IMR-90 (cell line): ENCODE measurements at regions not wholly inside any gene's neighbourhood (a gene's known extent, or its start where the extent isn't known, plus 50 kb on each side); places are given as distances from the start of the nearest gene placed in this dataset.

Experiments
- ATAC-seq: fragments of 200-7000 bp; cut with Tn5 transposase; 2 replicates; pipeline ENCODE4 v1.9.1; 2020; ENCODE audit warnings: low read depth, mild to moderate bottlenecking, moderate library complexity
- BruUV-seq: library from RNA; stranded (reverse); fragments of 400-500 nt; replicated peaks from 2 replicates; lab custom pipeline; 2021; lab: Mats Ljungman, UMichigan
- CTCF ChIA-PET: fragments of 300-600 bp; formaldehyde crosslinking; extraction: SDS; loops from one replicate; lab custom pipeline; 2021; ENCODE audit warnings: antibody characterized with exemption; lab: Yijun Ruan, JAX
- POLR2A ChIA-PET: fragments of 300-600 bp; sonication (Branson Sonifier 250); formaldehyde crosslinking; loops from one replicate; lab custom pipeline; 2022; ENCODE audit warnings: antibody characterized with exemption; ENCODE audit not compliant: unreplicated experiment; lab: Charles Lee
- DNase-seq: peaks from one replicate; pipeline ENCODE4 v3.0.0; 2013
- H2AFZ ChIP-seq: replicated peaks from 2 replicates; pipeline ENCODE3; 2013; ENCODE audit warnings: low read length, mild to moderate bottlenecking; ENCODE audit not compliant: poor library complexity
- H2AK5ac ChIP-seq: 2 replicates; pipeline ENCODE4 v1.6.1; 2013; ENCODE audit warnings: low read depth, low read length, inconsistent platforms
- H2AK9ac ChIP-seq: replicated peaks from 2 replicates; pipeline ENCODE3; 2013; ENCODE audit warnings: mild to moderate bottlenecking, low read depth, low read length, moderate library complexity; ENCODE audit not compliant: poor library complexity
- H2BK120ac ChIP-seq: 2 replicates; pipeline ENCODE4 v1.6.1; 2013; ENCODE audit warnings: low read depth, low read length, inconsistent platforms
- H2BK15ac ChIP-seq: 3 replicates; pipeline ENCODE4 v1.6.1; 2013; ENCODE audit warnings: low read depth, low read length, inconsistent platforms
- H2BK20ac ChIP-seq: 2 replicates; pipeline ENCODE4 v1.6.1; 2013; ENCODE audit warnings: low read depth, mild to moderate bottlenecking, inconsistent platforms, low read length, moderate library complexity
- H2BK5ac ChIP-seq: 2 replicates; pipeline ENCODE4 v1.6.1; 2013; ENCODE audit warnings: mild to moderate bottlenecking, low read depth, low read length, inconsistent platforms; ENCODE audit not compliant: poor library complexity, severe bottlenecking
- H3K14ac ChIP-seq: replicated peaks from 2 replicates; pipeline ENCODE4 v1.6.1; 2013; ENCODE audit warnings: low read depth, low read length, inconsistent platforms
- H3K18ac ChIP-seq: 2 replicates; pipeline ENCODE4 v1.6.1; 2013; ENCODE audit warnings: low read depth, low read length, control low read depth
- H3K23ac ChIP-seq: 2 replicates; pipeline ENCODE4 v1.6.1; 2013; ENCODE audit warnings: low read depth, low read length, inconsistent platforms
- H3K27ac ChIP-seq: 2 replicates; pipeline ENCODE4 v1.5.1; 2013; ENCODE audit warnings: mild to moderate bottlenecking, control low read depth, low read length; ENCODE audit not compliant: insufficient read depth
- H3K27me3 ChIP-seq: 2 replicates; pipeline ENCODE4 v1.6.1; 2013; ENCODE audit warnings: low read length; ENCODE audit not compliant: control insufficient read depth, insufficient read depth
- H3K36me3 ChIP-seq: 2 replicates; pipeline ENCODE4 v1.6.1; 2013; ENCODE audit warnings: low read length, mixed read lengths; ENCODE audit not compliant: control insufficient read depth, insufficient read depth
- H3K4ac ChIP-seq: 2 replicates; pipeline ENCODE4 v1.6.1; 2013; ENCODE audit warnings: low read depth, low read length, inconsistent platforms
- H3K4me1 ChIP-seq: 2 replicates; pipeline ENCODE4 v1.6.1; 2013; ENCODE audit warnings: low read length, mixed read lengths; ENCODE audit not compliant: control insufficient read depth, insufficient read depth
- H3K4me2 ChIP-seq: 2 replicates; pipeline ENCODE4 v1.6.1; 2013; ENCODE audit warnings: low read depth, mild to moderate bottlenecking, control low read depth, low read length, moderate library complexity
- H3K4me3 ChIP-seq: 2 replicates; pipeline ENCODE4 v1.5.1; 2013; ENCODE audit warnings: low read depth, mild to moderate bottlenecking, control low read depth, low read length, moderate library complexity; ENCODE audit not compliant: insufficient read depth
- H3K56ac ChIP-seq: 2 replicates; pipeline ENCODE4 v1.6.1; 2013; ENCODE audit warnings: low read length, inconsistent platforms; ENCODE audit not compliant: insufficient read depth; ENCODE audit errors: extremely low read depth
- H3K79me1 ChIP-seq, 2 experiments: 2 replicates each; pipeline ENCODE4 v1.6.1; 2013; ENCODE audit warnings: low read length in 2 of 2, inconsistent platforms in 1 of 2, low read depth in 1 of 2
- H3K9ac ChIP-seq: 2 replicates; pipeline ENCODE4 v1.6.1; 2013; ENCODE audit warnings: low read depth, low read length, control low read depth
- H3K9me1 ChIP-seq: 2 replicates; pipeline ENCODE4 v1.6.1; 2013; ENCODE audit warnings: low read length, inconsistent platforms; ENCODE audit not compliant: insufficient read depth
- H3K9me3 ChIP-seq: 2 replicates; pipeline ENCODE4 v1.6.1; 2013; ENCODE audit warnings: low read length; ENCODE audit not compliant: control insufficient read depth, insufficient read depth
- H4K20me1 ChIP-seq: 2 replicates; pipeline ENCODE4 v1.6.1; 2013; ENCODE audit warnings: low read length, inconsistent platforms; ENCODE audit not compliant: insufficient read depth
- H4K5ac ChIP-seq: 2 replicates; pipeline ENCODE4 v1.6.1; 2013; ENCODE audit warnings: mild to moderate bottlenecking, low read depth, low read length, control low read depth
- H4K8ac ChIP-seq, 2 experiments: 2 replicates each; pipeline ENCODE4 v1.6.1; 2013; ENCODE audit warnings: low read depth in 2 of 2, low read length in 2 of 2, control low read depth in 1 of 2, inconsistent platforms in 1 of 2
- H4K91ac ChIP-seq: 2 replicates; pipeline ENCODE4 v1.6.1; 2013; ENCODE audit warnings: low read depth, low read length, inconsistent platforms; ENCODE audit not compliant: insufficient read depth
- BHLHE40 ChIP-seq: fragments of 150-350 bp; IDR thresholded peaks from 2 replicates; pipeline ENCODE4 v1.6.1; 2016; ENCODE audit warnings: mild to moderate bottlenecking, low read depth, low read length
- CEBPB ChIP-seq: IDR thresholded peaks from 2 replicates; pipeline ENCODE4 v1.6.1; 2012; ENCODE audit warnings: low read depth, low read length, improper control_type of control experiment
- CHD1 ChIP-seq: IDR thresholded peaks from 2 replicates; pipeline ENCODE4 v1.6.1; 2012; ENCODE audit warnings: low read depth, low read length, improper control_type of control experiment
- FOS ChIP-seq: fragments of 150-350 bp; IDR thresholded peaks from 2 replicates; pipeline ENCODE4 v1.6.1; 2016; ENCODE audit warnings: low read depth, low read length
- MAFK ChIP-seq: IDR thresholded peaks from 2 replicates; pipeline ENCODE4 v1.6.1; 2012; ENCODE audit warnings: low read depth, low read length, improper control_type of control experiment
- MAZ ChIP-seq: IDR thresholded peaks from 2 replicates; pipeline ENCODE4 v1.6.1; 2012; ENCODE audit warnings: low read depth, mild to moderate bottlenecking, low read length, improper control_type of control experiment, moderate library complexity, borderline replicate concordance
- MXI1 ChIP-seq: IDR thresholded peaks from 2 replicates; pipeline ENCODE4 v1.6.1; 2012; ENCODE audit warnings: low read depth, mild to moderate bottlenecking, low read length, moderate library complexity, borderline replicate concordance
- NFE2L2 ChIP-seq: fragments of 150-350 bp; IDR thresholded peaks from 2 replicates; pipeline ENCODE4 v1.6.1; 2016; ENCODE audit warnings: low read depth, mild to moderate bottlenecking, low read length
- POLR2A ChIP-seq: IDR thresholded peaks from 2 replicates; pipeline ENCODE4 v1.6.1; 2012; ENCODE audit warnings: mild to moderate bottlenecking, low read depth, low read length
- RAD21 ChIP-seq: IDR thresholded peaks from 2 replicates; pipeline ENCODE4 v1.6.1; 2012; ENCODE audit warnings: low read length, improper control_type of control experiment
- RCOR1 ChIP-seq: IDR thresholded peaks from 2 replicates; pipeline ENCODE4 v1.6.1; 2012; ENCODE audit warnings: mild to moderate bottlenecking, low read length, improper control_type of control experiment; ENCODE audit not compliant: insufficient replicate concordance
- RFX5 ChIP-seq: IDR thresholded peaks from 2 replicates; pipeline ENCODE4 v1.8.0; 2012; ENCODE audit warnings: low read depth, mild to moderate bottlenecking, low read length, moderate library complexity
- SMC3 ChIP-seq: fragments of 150-350 bp; IDR thresholded peaks from 2 replicates; pipeline ENCODE4 v1.6.1; 2016; ENCODE audit warnings: low read depth, mild to moderate bottlenecking, antibody characterized with exemption, low read length, moderate library complexity
- WGBS, 2 experiments: methylation state at CpG; one replicate each; pipeline versions ENCODE4 v1.1.5 to v1.1.7; 2013; ENCODE audit warnings: missing lambda C conversion rate in 2 of 2; ENCODE audit not compliant: insufficient read length in 1 of 2; ENCODE audit errors: extremely low coverage in 2 of 2; 5-methylcytosine and 5-hydroxymethylcytosine counted together
- dilution Hi-C: fragments of 300-500 bp; cut with HindIII; formaldehyde crosslinking; loops from one replicate; pipeline ENCODE4 v1.14.3; 2018; ENCODE audit warnings: low sequenced_read_pairs; ENCODE audit not compliant: unreplicated experiment
- in situ Hi-C: fragments of 300-500 bp; cut with MboI; formaldehyde crosslinking; loops from 3 replicates; pipeline ENCODE4 v1.14.3; 2019; ENCODE audit warnings: low sequenced_read_pairs, inconsistent platforms, mixed read lengths
- intact Hi-C: fragments of 100-400 bp; cut with micrococcal nuclease; formaldehyde crosslinking; loops from 2 replicates; pipeline ENCODE4 v1.10.0; 2022
- TF ChIP-seq, protein P1 (sequence below): conservative IDR thresholded peaks from 2 replicates; pipeline ENCODE4 v1.5.1; 2012; ENCODE audit warnings: mild to moderate bottlenecking, low read depth, low read length, improper control_type of control experiment
- TF ChIP-seq, protein P2 (sequence below): fragments of 150-350 bp; IDR thresholded peaks from 2 replicates; pipeline ENCODE4 v1.6.1; 2017; ENCODE audit warnings: mild to moderate bottlenecking, antibody characterized with exemption, low read length, low read depth
- TF ChIP-seq, protein P3 (sequence below): fragments of 150-350 bp; IDR thresholded peaks from 2 replicates; pipeline ENCODE4 v1.6.1; 2016; ENCODE audit warnings: low read depth, mild to moderate bottlenecking, low read length, moderate library complexity, borderline replicate concordance

DNA sequence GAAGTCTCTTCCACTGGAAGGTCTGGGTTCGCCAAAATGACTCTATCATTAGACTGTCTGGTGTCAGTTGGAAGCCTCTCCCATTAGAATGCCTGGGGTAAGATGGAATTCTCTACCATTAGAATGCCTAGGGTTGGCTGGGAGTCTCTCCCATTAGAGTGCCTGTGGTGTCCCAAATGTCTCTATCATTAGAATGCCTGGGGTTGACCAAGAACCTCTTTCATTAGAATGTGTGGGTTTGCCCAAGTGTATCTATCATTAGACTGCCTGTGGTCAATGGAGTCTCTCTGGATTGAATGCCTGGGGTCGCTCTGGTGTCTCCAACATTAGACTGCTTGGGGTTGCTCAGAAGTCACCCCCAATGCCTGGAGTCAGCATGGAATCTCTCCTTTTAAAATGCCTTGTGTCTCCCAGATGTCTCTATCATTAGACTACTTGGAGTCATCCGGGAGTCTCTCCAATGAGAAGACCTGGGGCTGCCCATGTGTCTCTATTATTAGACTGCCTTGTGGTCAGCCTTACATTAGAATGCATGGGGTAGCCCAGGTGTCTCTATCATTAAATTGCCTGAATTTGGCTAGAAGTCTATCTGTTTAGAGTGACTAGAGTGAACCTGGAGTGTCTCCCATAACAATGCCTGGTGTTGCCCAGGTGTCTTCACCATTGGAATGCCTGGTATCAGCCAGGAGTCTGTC is 1518.4 kb downstream of the UQCRFS1 start:
- Histone ChIP-seq H2AFZ (no peak overlapping the region), H2AK9ac (no peak overlapping the region), H3K14ac (no peak overlapping the region), H2BK15ac (no peak overlapping the region), H3K9ac (no peak overlapping the region), H2BK5ac (no peak overlapping the region), H3K4me1 (no peaks in the 10 kb centered on the region), H2BK20ac (no peak overlapping the region), H3K27ac (no peak overlapping the region), H4K8ac (no peak overlapping the region), H4K5ac (no peak overlapping the region), H3K23ac (no peak overlapping the region), H2AK5ac (no peak overlapping the region), H3K9me1 (no peaks in the 10 kb centered on the region), H3K4me2 (no peak overlapping the region), H3K56ac (no peak overlapping the region), H2BK120ac (no peak overlapping the region), H3K79me1 (no peaks in the 10 kb centered on the region), H3K27me3 (no peaks in the 10 kb centered on the region), H4K91ac (no peak overlapping the region), H3K36me3 (no peaks in the 10 kb centered on the region), H4K20me1 (no peaks in the 10 kb centered on the region), H3K9me3 (peaks cover 13% of the 10 kb centered on the region; the same call in 1 of the 2 replicates), H3K18ac (no peak overlapping the region), H3K4me3 (no peak overlapping the region), H3K4ac (no peak overlapping the region)
- ChIA-PET POLR2A (no interaction called here), CTCF (no interaction called here)
- dilution Hi-C loops = no loop called here
- intact Hi-C loops = no loop called here
- no peak for DNase-seq
- WGBS, 2 experiments = 43% methylated on average over 1 of the region's 3 CpGs; no CpG with 5 or more reads in 1 of the 2 experiments
- ATAC-seq = no peak
- in situ Hi-C loops = no loop called here
- TF ChIP-seq MAFK = no peak
- no peak for TF ChIP-seq POLR2A
- TF ChIP-seq NFE2L2 = no peak
- no peak for TF ChIP-seq BHLHE40
- TF ChIP-seq MAZ = no peak
- no peak for TF ChIP-seq RFX5
- no peak for TF ChIP-seq MXI1
- no peak for TF ChIP-seq RAD21
- TF ChIP-seq, protein P1, sequence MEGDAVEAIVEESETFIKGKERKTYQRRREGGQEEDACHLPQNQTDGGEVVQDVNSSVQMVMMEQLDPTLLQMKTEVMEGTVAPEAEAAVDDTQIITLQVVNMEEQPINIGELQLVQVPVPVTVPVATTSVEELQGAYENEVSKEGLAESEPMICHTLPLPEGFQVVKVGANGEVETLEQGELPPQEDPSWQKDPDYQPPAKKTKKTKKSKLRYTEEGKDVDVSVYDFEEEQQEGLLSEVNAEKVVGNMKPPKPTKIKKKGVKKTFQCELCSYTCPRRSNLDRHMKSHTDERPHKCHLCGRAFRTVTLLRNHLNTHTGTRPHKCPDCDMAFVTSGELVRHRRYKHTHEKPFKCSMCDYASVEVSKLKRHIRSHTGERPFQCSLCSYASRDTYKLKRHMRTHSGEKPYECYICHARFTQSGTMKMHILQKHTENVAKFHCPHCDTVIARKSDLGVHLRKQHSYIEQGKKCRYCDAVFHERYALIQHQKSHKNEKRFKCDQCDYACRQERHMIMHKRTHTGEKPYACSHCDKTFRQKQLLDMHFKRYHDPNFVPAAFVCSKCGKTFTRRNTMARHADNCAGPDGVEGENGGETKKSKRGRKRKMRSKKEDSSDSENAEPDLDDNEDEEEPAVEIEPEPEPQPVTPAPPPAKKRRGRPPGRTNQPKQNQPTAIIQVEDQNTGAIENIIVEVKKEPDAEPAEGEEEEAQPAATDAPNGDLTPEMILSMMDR = no peak
- TF ChIP-seq CHD1 = no peak
- TF ChIP-seq, protein P2, sequence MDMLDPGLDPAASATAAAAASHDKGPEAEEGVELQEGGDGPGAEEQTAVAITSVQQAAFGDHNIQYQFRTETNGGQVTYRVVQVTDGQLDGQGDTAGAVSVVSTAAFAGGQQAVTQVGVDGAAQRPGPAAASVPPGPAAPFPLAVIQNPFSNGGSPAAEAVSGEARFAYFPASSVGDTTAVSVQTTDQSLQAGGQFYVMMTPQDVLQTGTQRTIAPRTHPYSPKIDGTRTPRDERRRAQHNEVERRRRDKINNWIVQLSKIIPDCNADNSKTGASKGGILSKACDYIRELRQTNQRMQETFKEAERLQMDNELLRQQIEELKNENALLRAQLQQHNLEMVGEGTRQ = no peak
- TF ChIP-seq RCOR1 = no peak
- TF ChIP-seq FOS = no peak
- TF ChIP-seq CEBPB = no peak
- TF ChIP-seq, protein P3, sequence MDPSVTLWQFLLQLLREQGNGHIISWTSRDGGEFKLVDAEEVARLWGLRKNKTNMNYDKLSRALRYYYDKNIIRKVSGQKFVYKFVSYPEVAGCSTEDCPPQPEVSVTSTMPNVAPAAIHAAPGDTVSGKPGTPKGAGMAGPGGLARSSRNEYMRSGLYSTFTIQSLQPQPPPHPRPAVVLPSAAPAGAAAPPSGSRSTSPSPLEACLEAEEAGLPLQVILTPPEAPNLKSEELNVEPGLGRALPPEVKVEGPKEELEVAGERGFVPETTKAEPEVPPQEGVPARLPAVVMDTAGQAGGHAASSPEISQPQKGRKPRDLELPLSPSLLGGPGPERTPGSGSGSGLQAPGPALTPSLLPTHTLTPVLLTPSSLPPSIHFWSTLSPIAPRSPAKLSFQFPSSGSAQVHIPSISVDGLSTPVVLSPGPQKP = no peak
- TF ChIP-seq SMC3 = no peak
- BruUV-seq = no TSS peak
